B cell (primary cell): ENCODE measurements at regions not wholly inside any gene's neighbourhood (a gene's known extent, or its start where the extent isn't known, plus 50 kb on each side); places are given as distances from the start of the nearest gene placed in this dataset.

Experiments
- CTCF ChIP-seq: fragments of 200-600 bp; IDR thresholded peaks from one replicate; pipeline ENCODE4 v1.8.0; 2022; ENCODE audit warnings: antibody characterized with exemption, mild to moderate bottlenecking
- EZH2 ChIP-seq: IDR thresholded peaks from 2 replicates; pipeline ENCODE4 v1.6.1; 2012; ENCODE audit warnings: borderline replicate concordance, low read depth, mild to moderate bottlenecking, moderate library complexity, low read length; ENCODE audit not compliant: insufficient read depth, poor library complexity, severe bottlenecking

- no peak for TF ChIP-seq CTCF
- no peak for TF ChIP-seq EZH2
Observed at GRCh38 chr1:240711020-240711419, 99.1 kb upstream of the GREM2 start.
